ENCODE measurements at regions not wholly inside any gene's neighbourhood (a gene's known extent, or its start where the extent isn't known, plus 50 kb on each side); places are given as distances from the start of the nearest gene placed in this dataset.

DNA sequence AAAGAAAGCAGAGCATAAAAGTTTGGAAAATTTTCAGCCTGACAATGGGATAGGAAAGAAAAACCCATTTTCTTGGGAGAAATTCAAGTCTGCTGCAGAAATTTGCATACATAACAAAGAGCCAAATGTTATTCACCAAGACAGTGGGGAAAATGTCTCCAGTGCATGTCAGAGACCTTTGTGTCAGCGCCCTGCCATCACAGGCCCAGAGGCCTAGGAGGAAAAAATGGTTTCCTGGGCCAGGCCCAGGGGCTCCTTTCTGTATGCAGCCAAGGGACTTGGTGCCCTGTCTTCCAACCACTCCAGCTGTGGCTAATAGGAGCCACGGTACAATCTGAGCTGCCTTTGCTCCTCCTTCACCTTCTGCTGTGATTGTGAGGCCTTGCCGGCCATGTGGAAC is 189.1 kb upstream of the PITRM1 start:
- Histone ChIP-seq H3K27ac (ENCODE audit: low read length) (no peak overlapping the region), H3K4me3 (ENCODE audit: low read depth in 1 of 2, low read length in 2 of 2) (no peak overlapping the region), H3K36me3 (ENCODE audit: control insufficient read depth in 1 of 2, insufficient read depth in 2 of 2, low read length in 2 of 2) (no peaks in the 10 kb centered on the region), H3K4me1 (ENCODE audit: control insufficient read depth in 1 of 2, insufficient read depth in 2 of 2, low read length in 2 of 2) (no peaks in the 10 kb centered on the region), H3K27me3 (ENCODE audit: low read depth, low read length) (no peaks in the 10 kb centered on the region), H3K9me3 (ENCODE audit: control insufficient read depth in 1 of 2, low read length in 2 of 2) (no peaks in the 10 kb centered on the region)

DNA sequence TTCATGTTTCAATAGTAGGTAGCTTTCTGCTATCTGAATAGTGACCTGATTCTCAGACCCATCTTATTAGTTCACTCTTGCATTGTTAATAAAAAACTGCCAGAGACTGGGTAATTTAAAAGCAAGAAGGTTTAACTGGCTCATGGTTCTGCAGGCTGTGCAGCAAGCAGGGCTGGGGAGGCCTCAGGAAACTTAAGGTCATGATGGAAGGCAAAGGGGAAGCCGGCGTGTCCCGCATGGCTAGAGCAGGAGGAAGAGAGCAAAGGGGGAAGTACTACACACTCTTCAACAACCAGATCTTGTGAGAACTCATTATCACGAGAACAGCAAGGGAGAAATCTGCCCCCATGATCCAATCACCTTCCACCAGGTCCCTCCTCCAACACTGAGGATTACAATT is 185.2 kb upstream of the PITRM1 start:
- no peaks in the 10 kb centered on the region for H3K36me3 ChIP-seq (ENCODE audit: control insufficient read depth in 1 of 2, insufficient read depth in 2 of 2, low read length in 2 of 2)
- no peak overlapping the region for H3K27ac ChIP-seq (ENCODE audit: low read length)
- no peak overlapping the region for H3K4me3 ChIP-seq (ENCODE audit: low read depth in 1 of 2, low read length in 2 of 2)
- no peaks in the 10 kb centered on the region for H3K9me3 ChIP-seq (ENCODE audit: control insufficient read depth in 1 of 2, low read length in 2 of 2)
- no peaks in the 10 kb centered on the region for H3K27me3 ChIP-seq (ENCODE audit: low read depth, low read length)
- no peaks in the 10 kb centered on the region for H3K4me1 ChIP-seq (ENCODE audit: control insufficient read depth in 1 of 2, insufficient read depth in 2 of 2, low read length in 2 of 2)

- Histone ChIP-seq H3K27me3 (ENCODE audit: low read depth, low read length) (no peaks in the 10 kb centered on the region), H3K4me3 (ENCODE audit: low read depth in 1 of 2, low read length in 2 of 2) (no peak overlapping the region), H3K27ac (ENCODE audit: low read length) (no peak overlapping the region), H3K36me3 (ENCODE audit: control insufficient read depth in 1 of 2, insufficient read depth in 2 of 2, low read length in 2 of 2) (no peaks in the 10 kb centered on the region), H3K4me1 (ENCODE audit: control insufficient read depth in 1 of 2, insufficient read depth in 2 of 2, low read length in 2 of 2) (peaks cover 0 to 5% of the 10 kb centered on the region in 2 donors), H3K9me3 (ENCODE audit: control insufficient read depth in 1 of 2, low read length in 2 of 2) (no peaks in the 10 kb centered on the region)
These were observed 183.0 kb upstream of the PITRM1 start for GRCh38 chr10:3355536-3355935.

DNA sequence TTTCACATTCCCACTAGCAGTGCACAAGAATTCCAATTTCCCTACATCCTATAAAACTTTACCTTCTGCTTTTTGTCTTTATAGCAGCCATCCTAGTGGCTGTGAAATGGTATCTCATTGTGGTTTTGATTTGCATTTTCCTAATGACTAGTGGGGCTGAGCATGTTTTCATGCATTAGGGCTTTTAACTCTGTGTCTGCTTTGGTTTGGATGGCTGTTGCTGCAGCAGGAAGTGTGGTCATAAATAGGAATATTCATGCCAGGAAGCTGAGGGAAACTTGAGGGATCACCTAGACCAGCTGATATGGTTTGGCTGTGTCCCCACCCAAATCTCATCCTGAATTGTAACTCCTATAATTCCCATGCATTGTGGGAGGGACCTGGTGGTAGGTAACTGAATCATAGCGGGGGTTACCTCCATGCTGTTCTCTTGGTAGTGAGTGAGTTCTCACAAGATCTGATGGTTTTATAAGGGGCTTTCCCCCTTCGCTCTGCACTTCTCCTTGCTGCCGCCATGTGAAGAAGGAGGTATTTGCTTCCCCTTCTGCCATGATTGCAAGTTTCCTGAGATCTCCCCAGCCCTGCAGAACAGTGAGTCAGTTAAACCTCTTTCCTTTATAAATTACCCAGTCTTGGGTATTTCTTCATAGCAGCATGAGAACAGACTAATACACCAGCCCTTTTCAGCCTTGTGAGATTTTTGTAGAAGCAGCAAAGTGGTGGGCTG is 181.8 kb upstream of the PITRM1 start:
- peaks cover 0 to 5% of the 10 kb centered on the region in 2 donors for H3K4me1 ChIP-seq (ENCODE audit: control insufficient read depth in 1 of 2, insufficient read depth in 2 of 2, low read length in 2 of 2)
- H3K27ac ChIP-seq (ENCODE audit: low read length): no peak overlapping the region
- no peaks in the 10 kb centered on the region for H3K27me3 ChIP-seq (ENCODE audit: low read depth, low read length)
- H3K9me3 ChIP-seq (ENCODE audit: control insufficient read depth in 1 of 2, low read length in 2 of 2): no peaks in the 10 kb centered on the region
- no peaks in the 10 kb centered on the region for H3K36me3 ChIP-seq (ENCODE audit: control insufficient read depth in 1 of 2, insufficient read depth in 2 of 2, low read length in 2 of 2)
- H3K4me3 ChIP-seq (ENCODE audit: low read depth in 1 of 2, low read length in 2 of 2): no peak overlapping the region

- Histone ChIP-seq H3K27ac (ENCODE audit: low read length) (no peak overlapping the region), H3K4me1 (ENCODE audit: control insufficient read depth in 1 of 2, insufficient read depth in 2 of 2, low read length in 2 of 2) (peaks cover 0 to 5% of the 10 kb centered on the region in 2 donors), H3K27me3 (ENCODE audit: low read depth, low read length) (no peaks in the 10 kb centered on the region), H3K4me3 (ENCODE audit: low read depth in 1 of 2, low read length in 2 of 2) (no peak overlapping the region), H3K36me3 (ENCODE audit: control insufficient read depth in 1 of 2, insufficient read depth in 2 of 2, low read length in 2 of 2) (no peaks in the 10 kb centered on the region), H3K9me3 (ENCODE audit: control insufficient read depth in 1 of 2, low read length in 2 of 2) (no peaks in the 10 kb centered on the region)
These were observed 180.7 kb upstream of the PITRM1 start for GRCh38 chr10:3353235-3353634.

DNA sequence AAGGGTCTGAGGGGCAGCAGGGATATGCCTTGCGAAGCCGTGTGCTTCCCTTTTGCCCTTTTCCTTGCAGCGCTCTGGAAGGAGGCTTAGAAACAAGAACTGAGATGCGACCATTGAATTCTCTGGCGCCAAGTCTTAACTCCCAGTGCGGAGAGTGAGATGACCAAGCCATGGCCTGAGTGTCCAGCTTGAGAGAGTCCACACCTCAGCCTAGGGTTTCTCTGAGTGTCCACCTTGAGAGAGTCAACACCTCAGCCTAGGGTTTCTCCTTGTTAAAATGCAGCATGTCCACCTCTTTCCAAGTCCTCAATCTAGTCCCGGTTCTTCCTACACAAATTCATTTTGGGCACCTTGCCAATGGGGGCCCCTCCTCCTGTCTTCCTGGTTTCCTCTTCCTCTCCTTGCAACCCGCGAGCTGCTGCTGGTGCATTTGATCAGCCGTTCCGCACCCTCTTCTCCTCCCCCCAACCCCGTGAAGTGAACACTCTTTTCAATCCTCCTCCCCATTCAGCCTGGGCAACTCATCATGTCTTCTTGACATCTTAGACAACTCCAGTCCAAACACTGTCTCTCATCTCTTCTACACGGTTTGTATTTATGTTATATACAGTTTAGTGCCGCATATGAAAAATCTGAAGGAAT is 178.2 kb upstream of the PITRM1 start:
- Histone ChIP-seq H3K4me3 (ENCODE audit: low read depth in 1 of 2, low read length in 2 of 2) (no peak overlapping the region), H3K9me3 (ENCODE audit: control insufficient read depth in 1 of 2, low read length in 2 of 2) (no peaks in the 10 kb centered on the region), H3K27ac (ENCODE audit: low read length) (no peak overlapping the region), H3K4me1 (ENCODE audit: control insufficient read depth in 1 of 2, insufficient read depth in 2 of 2, low read length in 2 of 2) (peaks cover 0 to 5% of the 10 kb centered on the region in 2 donors), H3K36me3 (ENCODE audit: control insufficient read depth in 1 of 2, insufficient read depth in 2 of 2, low read length in 2 of 2) (no peaks in the 10 kb centered on the region), H3K27me3 (ENCODE audit: low read depth, low read length) (no peaks in the 10 kb centered on the region)

DNA sequence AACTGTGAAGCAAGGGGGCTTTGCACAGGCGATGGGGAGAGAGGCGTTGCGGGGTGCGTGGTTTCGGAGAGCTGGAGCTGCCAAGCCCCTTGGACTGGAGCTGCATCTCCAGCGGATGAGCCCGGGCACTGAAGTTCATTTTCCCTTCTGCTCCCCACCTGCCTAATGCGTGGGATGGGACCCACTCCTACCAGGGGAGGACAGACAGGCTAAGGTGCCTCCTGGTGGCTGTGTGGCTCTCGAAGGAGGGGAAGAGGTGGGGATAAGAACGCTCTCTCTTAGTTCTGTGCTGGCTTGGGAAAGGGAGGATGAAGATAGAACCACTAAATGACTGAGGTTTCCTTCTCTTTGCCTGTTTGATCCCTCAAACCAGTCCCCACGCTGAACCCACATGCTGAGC is 177.6 kb upstream of the PITRM1 start:
- H3K4me3 ChIP-seq (ENCODE audit: low read depth in 1 of 2, low read length in 2 of 2): no peak overlapping the region
- H3K27me3 ChIP-seq (ENCODE audit: low read depth, low read length): no peaks in the 10 kb centered on the region
- no peak overlapping the region for H3K27ac ChIP-seq (ENCODE audit: low read length)
- no peaks in the 10 kb centered on the region for H3K9me3 ChIP-seq (ENCODE audit: control insufficient read depth in 1 of 2, low read length in 2 of 2)
- H3K4me1 ChIP-seq (ENCODE audit: control insufficient read depth in 1 of 2, insufficient read depth in 2 of 2, low read length in 2 of 2): peaks cover 0 to 5% of the 10 kb centered on the region in 2 donors
- H3K36me3 ChIP-seq (ENCODE audit: control insufficient read depth in 1 of 2, insufficient read depth in 2 of 2, low read length in 2 of 2): no peaks in the 10 kb centered on the region

- no peaks in the 10 kb centered on the region for H3K9me3 ChIP-seq (ENCODE audit: control insufficient read depth in 1 of 2, low read length in 2 of 2)
- H3K4me1 ChIP-seq (ENCODE audit: control insufficient read depth in 1 of 2, insufficient read depth in 2 of 2, low read length in 2 of 2): peaks cover 0 to 5% of the 10 kb centered on the region in 2 donors
- H3K27me3 ChIP-seq (ENCODE audit: low read depth, low read length): no peaks in the 10 kb centered on the region
- H3K27ac ChIP-seq (ENCODE audit: low read length): no peak overlapping the region
- no peaks in the 10 kb centered on the region for H3K36me3 ChIP-seq (ENCODE audit: control insufficient read depth in 1 of 2, insufficient read depth in 2 of 2, low read length in 2 of 2)
- no peak overlapping the region for H3K4me3 ChIP-seq (ENCODE audit: low read depth in 1 of 2, low read length in 2 of 2)
These were observed 176.0 kb upstream of the PITRM1 start for GRCh38 chr10:3348564-3348963.

DNA sequence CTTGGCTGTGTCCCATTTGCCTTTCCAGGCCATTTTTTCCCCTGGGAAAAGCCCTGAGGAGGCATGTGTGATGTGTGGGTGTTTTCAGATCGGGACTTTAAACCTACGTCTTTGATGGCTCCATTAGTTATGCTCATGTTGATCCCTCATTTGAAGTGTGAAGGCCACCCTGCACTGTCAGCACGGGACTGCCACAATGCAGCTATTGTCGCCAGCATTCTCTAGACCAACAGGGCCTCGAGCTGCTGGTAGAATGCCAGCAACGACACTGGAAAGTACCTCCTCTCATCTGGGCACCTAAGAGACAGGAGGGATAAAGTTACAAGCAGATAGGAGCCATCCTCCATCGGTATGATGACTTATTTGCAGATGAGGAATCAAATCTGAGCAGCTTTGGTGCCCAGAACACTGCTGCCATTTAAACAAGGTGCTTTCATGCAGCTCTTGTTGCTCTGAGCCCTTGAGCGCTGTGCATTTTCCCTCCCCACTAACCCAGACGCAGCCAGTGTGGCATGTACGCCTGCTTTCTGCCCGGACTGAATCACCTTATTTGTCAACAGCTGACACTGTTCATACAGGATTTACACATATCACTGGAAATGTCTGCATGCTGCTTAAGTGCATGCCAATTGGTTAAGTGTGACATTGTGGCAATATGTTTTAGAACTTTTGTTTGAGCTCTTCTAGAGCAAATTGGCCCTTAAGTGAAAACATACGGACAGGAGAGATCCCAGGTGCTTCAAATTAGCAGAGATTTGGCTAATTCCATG is 175.0 kb upstream of the PITRM1 start:
- Histone ChIP-seq H3K27ac (ENCODE audit: low read length) (no peak overlapping the region), H3K4me1 (ENCODE audit: control insufficient read depth in 1 of 2, insufficient read depth in 2 of 2, low read length in 2 of 2) (peaks cover 0 to 5% of the 10 kb centered on the region in 2 donors), H3K4me3 (ENCODE audit: low read depth in 1 of 2, low read length in 2 of 2) (no peak overlapping the region), H3K9me3 (ENCODE audit: control insufficient read depth in 1 of 2, low read length in 2 of 2) (no peaks in the 10 kb centered on the region), H3K36me3 (ENCODE audit: control insufficient read depth in 1 of 2, insufficient read depth in 2 of 2, low read length in 2 of 2) (no peaks in the 10 kb centered on the region), H3K27me3 (ENCODE audit: low read depth, low read length) (no peaks in the 10 kb centered on the region)

- Histone ChIP-seq H3K27ac (ENCODE audit: low read length) (no peak overlapping the region), H3K27me3 (ENCODE audit: low read depth, low read length) (no peaks in the 10 kb centered on the region), H3K4me1 (ENCODE audit: control insufficient read depth in 1 of 2, insufficient read depth in 2 of 2, low read length in 2 of 2) (peaks cover 0 to 5% of the 10 kb centered on the region in 2 donors), H3K9me3 (ENCODE audit: control insufficient read depth in 1 of 2, low read length in 2 of 2) (no peaks in the 10 kb centered on the region), H3K36me3 (ENCODE audit: control insufficient read depth in 1 of 2, insufficient read depth in 2 of 2, low read length in 2 of 2) (no peaks in the 10 kb centered on the region), H3K4me3 (ENCODE audit: low read depth in 1 of 2, low read length in 2 of 2) (no peak overlapping the region)
These were observed 174.3 kb upstream of the PITRM1 start for GRCh38 chr10:3346851-3347250.

DNA sequence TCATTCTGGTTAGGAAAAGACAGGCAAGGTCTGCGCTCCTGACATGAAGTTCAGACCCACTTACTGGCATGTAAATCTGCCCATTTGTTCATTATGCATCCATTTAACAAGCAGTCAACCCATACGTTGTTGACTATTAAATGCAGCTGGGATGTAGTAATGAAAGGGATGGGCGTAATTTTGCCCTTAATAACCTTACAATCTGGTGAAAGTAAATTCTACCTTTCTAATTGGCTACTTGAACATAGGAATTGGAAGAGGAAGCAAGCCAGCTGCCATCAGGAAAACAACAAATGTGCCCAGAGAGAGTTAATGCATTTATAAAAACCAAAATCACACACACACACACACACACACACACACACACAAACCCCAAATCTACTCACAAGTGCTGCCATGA is 170.2 kb upstream of the PITRM1 start:
- Histone ChIP-seq H3K4me1 (ENCODE audit: control insufficient read depth in 1 of 2, insufficient read depth in 2 of 2, low read length in 2 of 2) (no peaks in the 10 kb centered on the region), H3K27ac (ENCODE audit: low read length) (no peak overlapping the region), H3K9me3 (ENCODE audit: control insufficient read depth in 1 of 2, low read length in 2 of 2) (no peaks in the 10 kb centered on the region), H3K36me3 (ENCODE audit: control insufficient read depth in 1 of 2, insufficient read depth in 2 of 2, low read length in 2 of 2) (no peaks in the 10 kb centered on the region), H3K4me3 (ENCODE audit: low read depth in 1 of 2, low read length in 2 of 2) (no peak overlapping the region), H3K27me3 (ENCODE audit: low read depth, low read length) (no peaks in the 10 kb centered on the region)
